ENCODE measurements at regions not wholly inside any gene's neighbourhood (a gene's known extent, or its start where the extent isn't known, plus 50 kb on each side); places are given as distances from the start of the nearest gene placed in this dataset.
"Not testable (repeated sequence)": the region's sequence is repeated elsewhere in the genome, so short reads cannot be mapped to it uniquely, and the experiment has no call there.

DNA sequence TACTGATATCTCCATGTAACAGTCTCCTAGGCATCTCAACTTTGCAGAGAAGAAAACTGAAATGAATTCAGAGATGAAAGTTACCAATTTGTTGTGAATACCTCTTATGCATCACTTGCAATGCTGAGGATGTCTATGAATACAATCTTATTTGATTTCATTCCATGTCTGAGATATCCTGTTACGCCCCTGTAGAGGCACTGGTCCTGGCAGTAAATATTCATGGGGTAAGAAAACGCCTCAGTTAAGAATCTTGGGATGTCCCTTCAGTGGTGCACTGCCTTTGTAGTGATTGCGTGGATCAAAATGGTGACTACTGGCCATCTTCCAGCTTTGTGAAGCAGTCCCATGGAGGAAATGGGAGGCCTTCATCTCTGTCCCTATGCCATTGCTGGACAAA is 229.1 kb upstream of the C9orf72 start:
- no peak for DNase-seq

DNA sequence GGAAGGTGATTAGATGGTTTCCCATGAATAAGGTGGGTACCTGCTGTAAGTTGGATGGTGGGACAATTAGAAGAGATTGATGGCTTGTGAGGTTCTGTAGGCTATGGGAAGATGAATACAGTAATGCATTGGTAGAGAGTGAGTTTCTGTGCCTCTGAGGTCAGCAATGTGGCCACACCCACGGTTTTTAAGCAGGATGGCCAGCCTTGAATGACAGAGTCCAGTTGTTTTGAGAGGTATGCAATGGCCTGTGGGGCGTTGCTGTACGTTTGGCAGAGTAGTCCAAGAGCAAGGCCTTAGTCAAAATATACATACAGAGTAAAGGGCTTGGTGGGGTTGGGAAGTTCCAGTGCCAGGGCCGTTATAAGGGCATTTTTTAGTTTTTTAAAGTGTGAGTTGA is 235.6 kb upstream of the C9orf72 start:
- no peak for DNase-seq

DNA sequence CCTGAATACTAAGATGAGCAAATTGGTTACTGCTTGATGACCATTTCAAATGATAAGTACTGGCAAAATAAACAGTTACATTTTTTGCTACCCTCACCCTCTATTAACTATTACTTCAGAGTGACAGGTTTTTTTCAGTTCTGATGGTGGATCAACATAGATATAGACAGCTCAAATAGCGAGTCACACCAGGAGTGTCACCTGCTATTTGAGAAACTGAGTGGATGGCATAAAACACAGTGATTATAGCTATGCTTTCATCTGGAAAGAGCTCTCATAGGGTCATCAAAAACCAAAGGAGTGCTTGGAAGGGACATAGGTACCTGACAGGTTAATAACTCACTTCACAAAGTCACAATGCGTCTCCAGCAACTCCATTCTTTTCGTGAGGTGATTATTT is 244.5 kb upstream of the C9orf72 start:
- no peak for DNase-seq

DNA sequence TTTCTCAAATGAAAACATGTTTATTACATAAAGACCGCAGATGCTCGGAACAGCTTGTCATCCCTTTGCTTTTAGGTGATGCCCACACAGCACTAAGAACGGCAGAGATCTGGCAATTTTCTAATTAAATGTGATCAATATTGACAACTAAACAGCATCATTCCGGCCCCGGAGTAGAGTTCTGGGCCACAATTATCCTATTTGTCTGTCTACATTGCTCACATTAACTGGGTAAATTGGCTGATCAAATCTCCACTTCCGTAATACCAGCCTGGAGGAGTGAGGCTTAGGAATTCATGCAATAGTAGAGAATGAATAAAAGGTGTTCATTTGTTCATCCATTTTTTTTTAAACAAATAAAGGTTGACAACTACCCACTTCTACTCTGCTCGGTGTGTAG is 245.1 kb upstream of the C9orf72 start:
- no peak for DNase-seq

DNA sequence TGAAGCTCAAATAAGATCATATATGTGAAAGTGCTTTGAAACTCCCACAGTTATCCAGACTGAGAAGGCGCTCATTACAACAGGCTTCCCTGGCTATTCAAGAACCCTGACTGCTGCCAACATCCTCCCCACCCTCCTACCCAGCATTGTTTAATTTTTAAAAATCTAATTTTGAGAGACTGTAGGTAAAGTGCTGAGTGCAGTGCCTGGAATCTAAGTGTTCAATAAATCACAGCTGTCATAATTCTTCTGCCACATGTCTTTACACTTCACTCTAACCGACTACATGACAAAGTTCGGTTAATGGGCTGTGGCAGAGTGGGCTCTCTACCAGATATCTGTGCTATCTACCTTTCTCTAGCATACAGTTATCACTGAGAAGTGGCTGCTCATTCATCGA is 255.6 kb upstream of the C9orf72 start:
- DNase-seq = no peak

DNA sequence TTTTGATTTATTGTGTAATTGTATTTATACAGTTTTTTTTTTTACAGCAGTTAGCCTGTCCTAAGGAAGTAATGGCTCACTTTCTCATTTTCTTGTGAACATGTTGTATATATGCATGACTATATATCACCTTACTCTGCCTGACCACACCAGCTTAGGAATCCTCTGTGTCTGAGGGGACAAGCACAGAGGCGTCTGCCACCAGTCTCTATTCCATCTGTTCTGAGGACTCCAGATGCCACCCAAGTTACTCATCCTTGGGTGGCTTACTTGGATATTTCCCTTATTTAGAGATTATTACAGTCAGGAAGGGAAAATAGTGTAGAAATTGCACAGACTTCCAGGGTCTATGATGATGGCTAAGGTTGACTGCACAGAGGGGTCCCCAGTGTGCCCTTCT is 256.3 kb upstream of the C9orf72 start:
- DNase-seq = no peak

DNA sequence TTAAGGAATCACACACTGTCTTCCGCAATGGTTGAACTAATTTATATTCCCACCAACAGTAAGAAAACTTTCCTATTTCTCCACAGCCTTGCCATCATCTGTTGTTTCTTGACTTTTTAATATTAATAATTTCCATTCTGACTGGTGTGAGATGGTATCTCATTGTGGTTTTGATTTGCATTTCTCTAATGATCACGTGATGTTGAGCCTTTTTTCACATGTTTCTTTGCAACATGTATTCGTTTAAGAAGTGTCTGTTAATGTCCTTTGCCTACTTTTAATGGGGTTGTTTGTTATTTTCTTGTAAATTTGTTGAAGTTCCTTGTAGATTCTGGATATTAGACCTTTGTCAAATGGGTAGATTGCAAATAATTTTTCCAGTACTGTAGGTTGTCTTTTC is 258.8 kb upstream of the C9orf72 start:
- not testable (repeated sequence) for DNase-seq

DNA sequence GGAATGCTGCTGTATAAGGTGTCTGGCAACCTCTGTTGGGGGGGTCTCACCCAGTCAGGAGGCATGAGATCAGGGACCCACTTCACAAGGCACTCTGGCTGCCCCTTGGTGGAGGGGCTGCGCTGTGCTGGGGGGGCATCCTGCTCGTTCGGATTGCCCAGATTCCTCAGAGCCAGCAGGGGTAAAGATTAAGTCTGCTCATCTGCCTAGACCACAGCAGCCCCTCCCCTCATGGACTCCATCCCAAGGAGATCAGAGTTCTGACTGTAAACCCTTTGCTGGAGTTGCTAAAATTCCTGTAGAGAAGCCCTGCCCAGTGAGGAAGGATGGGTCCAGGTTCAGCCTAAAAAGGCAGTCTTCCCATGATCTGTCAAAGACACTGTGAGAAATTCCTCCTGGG is 262.0 kb upstream of the C9orf72 start:
- no peak for DNase-seq

DNA sequence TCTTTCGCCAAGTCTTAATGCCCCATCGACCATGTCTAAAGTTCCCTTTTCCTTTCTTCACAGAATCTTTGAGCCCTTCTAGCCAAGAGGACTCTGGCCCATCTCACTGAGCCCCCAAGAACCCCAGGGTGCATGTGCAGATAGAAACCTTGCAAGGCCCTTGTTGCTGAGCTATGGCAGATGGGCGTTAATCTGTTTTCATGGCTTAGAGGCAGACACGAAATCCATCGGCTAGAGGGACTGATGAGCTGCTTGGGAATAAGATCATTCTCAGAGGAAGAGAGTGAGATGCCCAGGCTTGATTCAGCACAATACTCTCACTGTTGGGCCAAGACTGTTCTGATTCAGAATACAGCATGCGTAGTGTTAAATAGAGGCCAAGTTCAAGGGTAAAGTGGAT is 262.5 kb upstream of the C9orf72 start:
- DNase-seq = no peak

DNA sequence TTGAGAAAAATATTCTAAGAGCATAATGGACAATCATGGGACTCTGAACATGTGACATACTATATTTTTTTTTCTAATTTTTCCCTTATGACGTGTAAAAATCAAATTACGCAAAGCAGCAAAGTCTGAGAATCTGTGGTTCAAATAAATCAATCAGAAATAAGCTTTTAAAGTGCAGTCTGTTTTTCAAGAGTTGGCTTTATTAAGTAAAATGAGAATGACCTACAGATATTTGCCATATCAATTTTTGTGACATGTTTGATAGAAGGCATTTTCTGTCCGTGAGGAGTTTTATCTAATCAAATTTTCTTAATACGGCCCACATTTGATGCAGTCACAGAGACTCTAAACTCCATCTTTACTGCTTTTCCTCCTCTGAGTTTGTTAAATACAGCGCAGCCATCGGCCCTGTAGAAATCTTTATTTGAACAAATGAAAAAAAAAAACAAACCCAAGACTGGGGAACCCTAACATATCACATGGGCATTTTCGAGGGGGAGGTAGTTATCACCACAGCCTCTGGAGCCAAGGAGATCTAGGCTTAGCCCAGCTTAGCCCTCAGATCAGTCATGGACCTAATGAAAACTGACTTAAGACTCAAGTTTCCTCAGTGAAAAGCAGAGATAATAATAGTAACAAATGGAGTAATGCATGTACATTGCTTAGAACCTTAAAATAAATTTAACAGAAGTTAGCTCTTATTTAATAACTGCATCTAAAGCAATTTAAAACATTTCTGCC is 263.6 kb upstream of the C9orf72 start:
- no peak for DNase-seq

DNA sequence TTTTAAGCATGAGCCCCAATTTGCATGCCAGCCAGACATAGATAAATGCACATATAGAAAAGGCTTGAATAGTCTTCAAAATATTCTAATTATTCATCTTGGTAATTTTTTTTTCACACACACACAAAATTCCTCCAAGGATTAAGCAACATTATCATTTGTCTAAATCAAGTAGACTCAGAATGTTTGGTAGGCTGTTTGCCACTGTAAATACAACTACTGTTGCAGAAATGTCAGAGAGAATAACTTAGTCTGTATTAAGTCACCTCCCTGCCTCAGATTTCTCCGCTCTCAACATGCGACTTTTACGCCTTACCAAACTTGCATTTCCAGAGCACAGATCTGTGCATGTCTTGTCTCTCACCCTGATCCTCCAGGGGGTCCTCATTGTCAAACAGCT is 265.6 kb upstream of the C9orf72 start:
- no peak for DNase-seq

DNA sequence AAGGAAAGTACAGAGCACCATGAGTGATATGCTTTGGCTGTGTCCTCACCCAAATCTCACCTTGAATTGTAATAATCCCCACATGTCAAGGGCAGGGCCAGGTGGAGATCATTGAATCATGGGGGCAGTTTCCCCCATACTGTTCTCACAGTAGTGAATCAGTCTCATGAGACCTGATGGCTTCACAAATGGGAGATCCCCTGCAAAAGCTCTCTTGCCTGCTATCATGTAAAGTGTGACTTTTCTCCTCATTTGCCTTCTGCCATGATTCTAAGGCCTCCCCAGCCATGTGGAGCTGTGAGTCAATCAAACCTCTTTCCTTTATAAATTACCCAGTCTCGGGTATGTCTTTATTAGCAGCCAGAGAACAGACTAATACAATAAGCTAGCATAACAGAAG is 266.5 kb upstream of the C9orf72 start:
- DNase-seq = not testable (repeated sequence)

DNA sequence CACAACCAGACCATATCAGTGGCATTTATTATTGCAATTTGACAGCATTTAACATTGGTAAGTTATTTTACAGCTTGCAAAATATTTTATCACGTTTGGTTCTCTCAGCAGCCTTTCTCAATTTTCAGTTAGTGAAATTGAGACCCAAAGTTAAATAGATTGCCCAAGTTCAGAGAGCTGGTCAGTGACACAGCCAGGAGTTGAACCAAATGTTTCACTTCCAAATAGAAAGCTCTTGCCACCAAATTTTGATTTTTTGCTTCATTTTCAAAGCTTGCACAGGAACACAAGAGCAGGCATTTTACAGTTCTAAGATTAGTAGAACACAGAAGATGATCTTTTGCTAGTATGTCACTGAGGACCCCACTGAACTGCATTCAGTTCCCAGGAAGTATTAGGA is 271.5 kb upstream of the C9orf72 start:
- no peak for DNase-seq

DNA sequence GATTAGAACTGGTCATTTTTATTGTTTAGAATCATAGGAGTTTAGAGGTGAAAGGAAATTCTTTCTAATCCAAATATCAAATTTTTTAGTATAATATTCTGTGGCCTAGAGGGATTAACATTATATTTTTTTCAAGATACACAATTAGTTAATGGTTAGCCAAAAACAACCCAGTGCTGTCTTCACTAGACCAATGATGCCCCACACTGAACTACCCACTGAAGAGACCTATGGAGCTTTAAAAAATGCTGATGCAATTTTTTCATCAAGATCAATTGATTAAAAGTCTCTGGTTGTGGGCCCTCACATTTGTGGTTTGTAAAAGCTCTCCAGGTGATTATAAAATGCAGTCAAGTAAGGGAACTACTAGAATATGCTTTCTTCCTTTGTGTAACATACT is 274.1 kb upstream of the C9orf72 start:
- no peak for DNase-seq

DNA sequence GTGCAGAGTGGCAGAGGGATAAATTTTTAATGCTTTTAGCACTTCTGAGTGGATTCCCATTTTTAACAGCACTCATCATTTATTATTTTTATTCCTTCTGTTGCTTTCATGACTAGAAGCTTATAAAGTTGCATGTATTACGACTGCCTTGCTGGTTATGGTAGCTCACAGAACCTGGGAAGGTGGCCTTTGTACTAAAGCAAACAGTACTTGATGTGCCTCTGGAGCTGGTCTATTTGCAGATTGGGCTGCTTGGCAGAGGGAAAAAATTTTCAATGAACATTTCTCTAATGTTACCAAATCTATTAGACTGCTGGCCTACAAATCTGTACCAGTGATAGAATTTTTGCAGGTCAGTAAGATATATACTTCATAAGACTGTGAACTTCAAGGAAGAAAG is 274.5 kb upstream of the C9orf72 start:
- no peak for DNase-seq

DNA sequence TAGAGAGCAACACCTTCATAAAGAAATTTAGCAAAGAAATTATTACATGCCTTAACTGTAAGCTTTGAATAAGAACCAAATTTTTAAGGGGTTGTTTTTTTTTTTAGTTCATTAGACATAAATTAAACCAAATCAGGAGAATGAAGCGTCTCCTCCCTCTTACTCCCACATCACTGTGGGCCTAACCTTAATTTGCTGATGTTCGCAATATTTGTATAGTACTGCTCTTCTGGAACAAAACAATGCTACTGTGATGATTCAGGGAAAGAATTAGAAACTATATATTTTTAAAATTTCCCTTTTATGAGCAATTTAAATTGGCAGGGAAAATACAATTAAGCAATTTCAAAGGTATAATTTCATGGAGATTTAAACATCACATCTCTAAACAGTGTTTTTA is 275.0 kb upstream of the C9orf72 start:
- no peak for DNase-seq

DNA sequence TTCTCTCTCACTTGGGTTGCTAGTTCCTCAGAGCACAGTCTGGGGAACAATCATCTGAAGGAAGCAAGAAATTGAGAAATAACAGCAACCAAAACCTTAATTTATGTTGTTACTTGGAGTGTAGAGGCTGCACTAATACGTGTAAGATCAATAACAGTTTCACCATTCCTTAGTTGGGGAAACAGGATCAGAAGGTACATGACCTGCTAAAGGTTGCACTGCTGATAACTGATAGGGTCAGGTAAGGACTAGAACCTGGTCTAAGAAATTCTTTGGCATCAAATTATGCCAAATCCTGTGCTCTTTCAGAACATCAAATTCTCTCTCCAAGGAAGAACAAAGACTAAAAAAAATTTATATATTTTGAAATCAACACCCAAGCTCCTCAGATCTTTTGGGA is 278.6 kb upstream of the C9orf72 start:
- no peak for DNase-seq

DNA sequence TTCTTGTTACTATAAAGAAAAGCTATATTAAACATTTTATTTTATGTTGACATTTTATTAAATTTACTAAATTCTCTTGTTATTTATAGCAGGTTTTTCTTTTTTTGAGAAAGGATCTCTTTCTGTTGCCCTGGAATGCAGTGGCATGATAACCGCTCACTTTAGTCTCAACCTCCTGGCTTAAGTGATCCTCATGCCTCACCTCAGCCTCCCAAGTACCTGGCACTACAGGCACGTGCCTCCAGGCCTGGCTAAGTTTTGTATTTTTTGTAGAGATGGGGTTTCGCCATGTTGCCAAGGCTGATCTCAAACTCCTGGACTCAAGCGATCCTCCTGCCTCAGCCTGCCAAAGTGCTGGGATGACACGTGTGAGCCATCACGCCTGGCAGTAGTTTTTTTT is 280.2 kb upstream of the C9orf72 start:
- no peak for DNase-seq

DNA sequence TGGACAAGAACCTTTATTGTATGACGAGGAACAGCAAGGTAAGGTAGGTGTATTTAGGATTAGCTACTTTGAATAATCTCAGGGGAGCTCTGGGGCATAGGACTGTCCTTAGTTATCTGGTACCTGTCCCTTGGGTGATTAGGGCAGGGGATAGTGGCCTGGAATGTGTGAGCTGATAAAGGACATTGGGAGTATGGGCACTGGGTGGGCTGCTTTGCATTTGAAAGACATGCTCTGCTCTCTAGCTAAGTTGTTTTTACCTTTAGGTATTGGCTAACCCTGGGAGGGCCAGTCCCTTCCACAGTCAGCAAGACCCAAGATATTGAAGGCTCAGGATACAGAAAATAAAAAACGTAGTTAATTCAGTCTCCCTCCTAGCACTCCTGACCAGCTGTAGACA is 282.8 kb upstream of the C9orf72 start:
- no peak for DNase-seq

DNA sequence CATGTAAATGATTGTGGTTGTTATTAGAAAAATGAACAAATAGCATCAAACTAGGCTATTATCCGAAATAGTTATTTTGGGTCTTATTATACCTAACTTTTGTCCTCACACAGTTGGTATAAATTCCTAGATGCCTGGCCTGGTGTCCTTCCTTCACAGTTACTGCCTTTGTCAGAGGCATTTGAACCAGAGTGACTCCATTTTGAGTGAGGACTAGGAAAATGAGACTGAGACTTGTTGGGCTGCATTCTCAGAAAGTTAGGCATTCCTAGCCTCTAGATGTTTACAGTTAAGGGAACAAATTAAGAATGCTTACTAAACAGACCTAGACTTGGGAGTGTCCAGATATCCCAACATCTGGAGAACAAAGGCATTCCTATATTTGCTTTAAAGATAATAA is 283.5 kb upstream of the C9orf72 start:
- DNase-seq = no peak

DNA sequence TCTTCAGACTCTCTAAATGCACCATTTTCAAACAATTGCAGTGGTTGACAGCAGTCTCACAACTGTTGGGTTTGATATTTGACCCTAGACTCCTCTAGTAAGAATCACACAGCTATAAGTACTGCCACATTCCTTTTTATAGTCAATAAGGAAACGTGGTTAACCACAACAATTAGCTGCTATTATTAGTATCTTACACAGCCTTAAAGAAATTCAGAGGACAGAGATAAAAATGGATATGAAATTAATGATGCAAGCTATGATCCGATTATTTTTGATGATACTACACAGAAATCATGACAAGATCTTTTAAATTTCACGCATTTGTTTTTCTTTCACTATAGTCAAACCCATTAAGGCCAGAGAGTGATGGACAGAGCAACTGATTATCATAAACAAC is 288.6 kb upstream of the C9orf72 start:
- DNase-seq = no peak

DNA sequence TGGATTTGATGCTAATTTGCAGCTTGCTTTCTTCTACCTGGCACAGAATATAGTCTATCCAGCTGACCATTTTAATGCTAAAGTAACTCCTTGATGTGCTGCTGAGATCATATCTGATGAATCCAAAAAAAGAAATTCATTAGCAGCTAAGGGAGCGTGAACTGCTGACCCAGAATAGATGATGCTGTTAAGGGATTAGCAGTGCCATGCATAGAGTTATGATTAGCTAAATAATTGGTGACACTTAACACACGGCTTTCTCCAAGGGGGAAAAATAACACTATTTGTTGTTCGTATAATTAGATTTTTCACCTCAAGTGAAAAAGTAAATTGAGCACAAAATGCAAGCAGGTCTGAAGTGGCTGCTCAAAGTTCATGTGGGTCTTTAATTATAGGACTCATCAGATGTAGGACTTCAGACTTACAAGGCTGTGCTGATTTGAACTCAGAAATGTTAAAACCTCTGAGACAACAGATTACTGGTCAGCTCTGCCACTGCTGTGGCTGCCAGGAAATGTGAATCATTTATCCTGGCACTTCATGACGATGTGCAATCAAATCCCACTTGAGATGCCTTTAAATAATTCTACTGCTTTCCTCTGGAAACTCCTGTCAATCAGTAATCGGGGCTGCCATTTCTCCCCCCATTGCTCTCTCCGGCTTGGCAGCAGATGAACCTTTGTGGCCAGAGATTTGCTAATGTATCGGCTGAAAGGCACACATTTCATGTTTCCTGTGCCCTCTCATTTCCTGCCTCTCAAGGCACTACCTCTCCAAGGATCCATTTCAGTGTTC is 291.6 kb upstream of the C9orf72 start:
- no peak for DNase-seq

DNA sequence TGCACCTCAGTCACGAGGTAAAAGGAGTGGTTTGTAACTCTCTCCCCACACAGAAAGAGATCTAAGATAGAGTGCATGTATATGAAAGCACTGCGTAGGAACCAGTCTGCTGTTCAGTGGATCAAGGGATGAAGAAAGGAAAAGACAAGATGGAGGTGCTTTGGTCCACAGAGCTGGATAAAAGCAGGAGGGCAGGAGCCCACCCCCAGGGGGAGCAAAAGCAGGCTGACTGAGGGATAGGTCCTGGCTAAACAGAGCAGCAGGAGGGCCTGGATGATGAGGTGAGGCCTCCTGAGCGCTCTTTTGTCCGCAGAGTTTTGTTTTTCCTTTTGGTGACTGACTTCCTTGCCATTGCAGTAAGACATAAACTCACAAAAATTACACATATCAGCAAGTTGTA is 293.5 kb upstream of the C9orf72 start:
- no peak for DNase-seq
